ENCODE measurements at regions not wholly inside any gene's neighbourhood (a gene's known extent, or its start where the extent isn't known, plus 50 kb on each side); places are given as distances from the start of the nearest gene placed in this dataset.

- TF ChIP-seq CTCF (IDR thresholded peaks at IDR 0.05), result no peak
- TF ChIP-seq POLR2A (IDR thresholded peaks at IDR 0.05), result no peak
Observed at GRCh38 chr2:235350234-235350633, 143.6 kb upstream of the AGAP1 start.
